EL (cell line): ENCODE measurements at regions not wholly inside any gene's neighbourhood (a gene's known extent, or its start where the extent isn't known, plus 50 kb on each side); places are given as distances from the start of the nearest gene placed in this dataset.
"Not testable (repeated sequence)": the region's sequence is repeated elsewhere in the genome, so short reads cannot be mapped to it uniquely, and the experiment has no call there.

Experiments used
- DNase-seq: peaks from one replicate; pipeline ENCODE4 v3.0.0-alpha.2; 2016

GRCh38 chr16:26598061-26598460, 468.7 kb upstream of the C16orf82 start:
- DNase-seq: no peak

DNA sequence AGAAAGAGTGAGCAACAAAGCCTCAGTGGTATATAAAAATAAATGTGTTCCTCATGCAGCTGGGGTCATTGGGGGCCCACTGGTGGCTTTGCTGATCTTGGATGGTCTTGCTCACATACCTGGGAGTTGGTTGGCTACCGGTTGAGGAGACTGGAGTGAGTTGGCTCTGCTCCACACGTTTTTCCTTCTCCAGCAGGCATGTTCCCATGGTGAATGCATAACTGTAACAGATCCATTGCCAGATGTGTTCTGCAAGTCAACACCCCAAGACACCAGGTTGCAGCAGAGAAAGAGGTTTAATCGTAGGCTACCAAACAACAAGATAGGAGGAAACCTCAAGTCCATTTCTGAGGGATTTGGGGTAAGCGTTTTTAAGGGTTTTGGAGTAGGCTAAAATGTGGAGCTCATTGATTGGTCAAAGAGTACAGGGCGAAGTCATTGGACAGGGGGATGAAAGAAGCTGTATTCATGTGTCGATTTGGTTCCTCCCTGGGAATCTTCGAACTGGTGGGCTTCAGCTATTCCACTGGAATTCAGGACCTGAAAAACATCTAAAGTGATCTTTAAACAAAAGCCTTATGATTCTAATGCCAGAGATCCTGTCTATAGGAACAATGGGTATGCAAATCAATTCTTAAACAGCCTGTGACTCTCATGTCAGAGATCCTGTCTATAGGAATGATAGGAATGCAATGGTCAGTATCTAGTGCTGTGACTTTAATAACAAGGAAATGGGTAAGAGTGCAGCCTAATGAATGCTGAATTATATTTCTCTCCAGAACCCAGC, 467.5 kb upstream of the C16orf82 start:
- no peak for DNase-seq

DNA sequence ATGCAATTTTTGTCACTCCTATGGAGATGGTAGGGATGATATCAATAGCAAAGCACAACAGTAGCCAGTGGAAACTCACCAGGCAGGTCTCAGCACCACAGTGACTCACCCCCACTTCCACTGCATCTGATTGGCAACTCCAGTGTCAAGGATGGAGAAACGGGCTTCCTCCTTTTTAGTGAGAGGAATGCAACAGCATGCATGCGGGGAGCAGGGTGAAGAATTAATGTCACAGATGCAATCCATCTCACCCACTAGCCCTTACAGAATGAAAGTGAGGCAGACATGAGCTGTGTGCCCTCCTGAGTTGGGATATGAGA, 467.0 kb upstream of the C16orf82 start:
- DNase-seq: no peak

DNA sequence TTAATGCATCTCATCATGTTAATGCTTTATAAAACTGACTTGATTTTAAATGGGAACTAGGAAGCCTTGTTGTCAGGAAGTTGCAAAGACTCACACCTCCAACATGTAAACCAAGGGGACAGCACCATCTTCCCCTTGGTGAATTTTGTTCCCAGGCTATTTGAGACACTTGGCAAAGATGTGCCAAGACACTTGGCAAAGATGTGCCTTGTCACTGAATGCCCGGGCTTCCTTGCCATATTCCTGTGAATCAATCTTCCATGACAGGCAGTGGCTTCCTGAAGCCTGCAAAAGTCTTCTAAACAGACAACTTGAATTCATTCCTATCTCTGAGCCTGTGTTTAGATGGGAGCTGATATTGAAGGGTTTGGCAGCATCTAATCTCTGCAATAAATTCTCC, 465.4 kb upstream of the C16orf82 start:
- no peak for DNase-seq

GRCh38 chr16:26605626-26606271, 461.0 kb upstream of the C16orf82 start:
- no peak for DNase-seq

DNA sequence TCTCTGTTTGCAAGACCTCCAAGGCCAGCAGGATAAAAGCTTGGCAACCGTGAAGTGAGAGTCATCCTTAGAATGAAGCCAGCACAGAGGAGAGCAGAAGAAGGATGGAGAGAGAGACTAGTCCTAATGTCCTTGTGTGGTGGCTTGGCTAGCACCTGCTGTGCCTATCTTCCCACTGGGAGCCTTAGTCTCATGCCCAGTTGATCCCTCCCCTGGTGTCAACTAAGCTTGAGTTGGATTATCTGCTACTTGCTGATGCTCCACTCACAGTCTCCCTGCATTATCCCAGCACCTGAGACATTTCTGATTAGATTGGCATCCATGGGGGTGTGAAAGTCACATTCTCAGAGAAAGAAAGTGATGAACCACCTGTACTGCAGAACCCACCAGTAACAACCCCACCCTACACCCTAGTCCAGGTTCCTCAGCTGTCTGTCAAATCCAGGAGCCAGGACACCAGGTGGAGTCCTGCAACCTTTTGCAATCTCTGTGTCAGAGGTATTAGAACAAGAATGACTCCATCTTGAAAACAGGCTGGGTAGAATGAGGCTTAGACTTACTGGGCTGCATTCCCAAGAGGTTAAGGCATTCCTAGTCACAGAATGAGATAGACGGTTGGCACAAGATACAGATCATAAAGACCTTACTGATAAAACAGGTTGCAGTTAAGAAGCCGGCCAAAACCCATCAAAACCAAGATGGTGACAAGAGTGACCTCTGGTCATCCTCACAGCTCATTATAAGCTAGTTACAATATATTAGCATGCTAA, 460.2 kb upstream of the C16orf82 start:
- DNase-seq: no peak

GRCh38 chr16:26614237-26614841, 452.4 kb upstream of the C16orf82 start:
- no peak for DNase-seq

- DNase-seq: no peak
Measured at GRCh38 chr16:26623442-26623841, 443.3 kb upstream of the C16orf82 start.

GRCh38 chr16:26627958-26628357, 438.8 kb upstream of the C16orf82 start:
- DNase-seq: no peak

- not testable (repeated sequence) for DNase-seq
Measured at GRCh38 chr16:26631365-26631764, 435.4 kb upstream of the C16orf82 start.

DNA sequence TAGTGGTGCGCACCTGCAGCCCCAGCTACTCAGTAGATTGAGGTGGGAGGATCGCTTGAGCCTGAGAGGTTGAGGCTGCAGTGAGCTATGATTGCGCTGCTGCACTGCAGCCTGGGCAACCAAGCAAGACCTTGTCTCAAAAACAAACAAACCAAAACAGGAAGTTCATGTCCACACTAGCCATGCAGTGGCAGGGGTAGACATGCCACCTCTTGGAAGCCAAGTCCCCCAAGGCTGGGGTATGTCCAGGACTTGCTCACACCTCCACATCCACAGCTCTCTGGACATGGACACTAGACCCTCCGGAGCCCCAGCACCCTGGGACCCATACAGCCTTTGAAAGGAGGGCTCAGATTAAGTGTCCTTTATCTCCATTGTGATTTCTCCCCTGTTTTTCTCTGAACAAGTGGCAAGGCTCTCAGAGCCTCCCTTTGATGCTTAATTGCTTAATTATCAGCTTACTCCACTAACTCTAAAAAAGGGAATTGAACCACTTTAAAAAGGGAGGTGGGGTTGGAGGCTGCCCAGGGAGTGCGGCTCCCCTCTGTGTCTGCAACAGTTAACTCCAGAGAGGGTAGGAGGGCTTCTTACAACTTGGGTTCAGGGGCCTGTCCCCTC, 424.6 kb upstream of the C16orf82 start:
- no peak for DNase-seq

GRCh38 chr16:26643519-26643918, 423.2 kb upstream of the C16orf82 start:
- no peak for DNase-seq

DNA sequence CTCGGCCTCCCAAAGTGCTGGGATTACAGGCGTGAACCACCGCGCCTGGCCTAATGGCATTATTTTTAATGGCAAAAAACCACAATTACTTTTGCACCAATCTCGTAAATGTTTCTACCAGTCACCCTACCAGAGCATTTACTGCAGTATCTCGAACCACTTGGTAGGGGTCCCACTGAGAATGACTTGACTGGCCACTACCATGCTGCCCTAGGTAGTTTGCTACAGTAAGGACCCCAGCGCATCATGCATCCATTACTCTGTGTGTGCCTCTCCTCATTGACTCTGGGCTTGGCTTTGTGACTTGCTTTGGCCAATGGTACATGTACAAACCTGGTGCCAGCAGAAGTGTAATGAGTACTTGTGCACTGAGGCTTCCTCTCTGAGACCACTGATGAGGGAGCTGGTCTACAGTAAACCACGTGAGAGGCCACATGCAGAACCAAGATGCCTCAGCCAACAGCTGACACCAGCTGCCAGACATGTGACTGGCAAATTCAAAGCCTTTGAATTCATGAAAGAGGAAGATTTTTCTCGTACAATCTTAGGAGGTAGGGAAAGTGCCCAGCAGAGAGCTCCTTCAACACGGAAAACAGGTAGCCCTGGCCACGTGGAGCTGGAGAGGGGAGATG, 421.7 kb upstream of the C16orf82 start:
- no peak for DNase-seq

DNA sequence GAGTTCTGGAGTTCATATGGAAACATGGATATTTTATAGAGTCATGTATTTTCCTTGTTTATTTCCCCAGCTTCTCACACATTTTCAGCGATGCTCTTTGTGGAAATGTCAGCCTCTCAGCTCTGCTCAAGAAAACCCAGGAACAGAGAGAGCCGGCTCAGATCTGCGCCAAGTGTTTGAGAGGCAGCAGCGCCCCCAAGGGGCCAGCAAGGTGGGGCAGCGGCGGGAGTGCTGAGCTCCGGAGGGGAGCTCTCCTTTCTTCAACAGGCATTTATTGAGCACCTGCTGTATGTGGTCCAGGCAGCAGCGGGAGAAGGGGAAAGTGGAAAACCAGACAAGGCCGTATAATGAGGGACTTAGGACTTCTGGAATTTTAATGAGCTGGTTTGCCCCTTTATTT, 421.1 kb upstream of the C16orf82 start:
- DNase-seq: no peak

- no peak for DNase-seq
Measured at GRCh38 chr16:26647870-26648269, 418.9 kb upstream of the C16orf82 start.

DNA sequence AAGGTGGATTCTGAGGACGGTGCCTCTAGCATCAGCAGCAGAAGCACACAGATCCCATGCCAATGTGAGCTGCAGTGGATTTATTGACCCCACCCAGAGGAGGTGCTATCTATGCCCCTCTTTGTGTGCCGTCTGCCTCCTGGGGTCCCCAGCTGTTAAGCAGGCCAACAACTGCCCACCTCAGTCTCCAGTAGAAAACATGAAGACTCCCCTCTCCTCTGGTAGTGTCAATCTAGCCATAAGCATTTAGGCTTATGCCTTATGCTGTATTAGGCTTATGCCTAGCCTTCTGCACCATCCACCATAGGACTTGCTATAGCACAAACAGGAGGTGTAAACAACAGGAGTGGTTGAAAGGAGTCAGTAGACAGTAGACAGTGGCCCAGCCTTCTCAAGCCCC, 417.9 kb upstream of the C16orf82 start:
- no peak for DNase-seq

DNA sequence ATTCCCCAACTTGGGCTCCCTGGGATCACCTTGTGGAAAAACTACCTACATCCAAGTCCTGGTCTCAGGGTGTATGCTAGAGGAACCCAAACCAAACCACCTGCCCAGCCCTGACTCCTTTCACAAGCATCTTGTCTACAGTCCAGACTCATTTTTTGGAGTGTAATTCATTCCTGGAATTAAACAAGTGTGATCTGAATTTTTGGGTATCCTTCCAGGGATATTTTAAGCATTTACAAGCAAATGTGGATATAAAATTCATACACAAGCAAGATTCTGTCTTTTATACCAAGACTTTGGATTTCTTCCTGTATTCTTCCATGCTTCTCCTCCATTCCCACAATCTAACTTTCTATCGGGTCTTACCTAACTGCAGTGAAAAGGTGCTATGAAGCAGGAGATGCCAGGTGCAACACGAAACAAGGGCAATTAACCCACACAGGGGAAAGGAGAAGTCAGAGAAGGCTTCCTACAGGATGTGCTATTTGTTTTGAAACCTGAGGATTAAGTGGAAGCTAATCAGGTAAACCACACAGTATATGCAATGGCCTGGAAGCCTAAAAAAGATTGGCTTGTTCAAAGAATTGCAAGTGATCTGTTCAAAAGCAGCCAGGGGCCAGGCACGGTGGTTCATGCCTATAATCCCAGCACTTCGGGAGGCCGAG, 417.2 kb upstream of the C16orf82 start:
- no peak for DNase-seq

- no peak for DNase-seq
Measured at GRCh38 chr16:26651464-26651863, 415.3 kb upstream of the C16orf82 start.

GRCh38 chr16:26651884-26652283, 414.8 kb upstream of the C16orf82 start:
- no peak for DNase-seq

GRCh38 chr16:26658486-26658885, 408.2 kb upstream of the C16orf82 start:
- DNase-seq: no peak

GRCh38 chr16:26658915-26659314, 407.8 kb upstream of the C16orf82 start:
- DNase-seq: no peak

DNA sequence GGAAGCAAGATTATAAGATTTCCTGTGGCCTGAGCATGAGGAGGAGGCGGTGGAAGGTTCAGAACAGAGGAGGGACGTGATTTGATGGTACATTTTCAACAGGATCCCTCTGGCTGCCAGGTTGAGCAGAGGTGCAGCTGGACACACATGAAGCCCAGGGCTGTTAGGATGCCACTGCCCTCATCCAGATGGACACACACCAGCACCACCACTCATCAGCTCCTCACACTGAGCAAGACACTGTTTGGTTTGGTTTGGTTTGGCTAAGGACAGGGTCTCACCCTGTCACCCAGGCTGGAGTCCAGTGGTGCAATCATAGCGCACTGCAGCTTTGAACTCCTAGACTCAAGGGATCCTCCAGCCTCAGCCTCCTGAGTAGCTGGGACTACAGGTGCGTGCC, 402.6 kb upstream of the C16orf82 start:
- no peak for DNase-seq
